DND-41 (cell line): ENCODE measurements at regions not wholly inside any gene's neighbourhood (a gene's known extent, or its start where the extent isn't known, plus 50 kb on each side); places are given as distances from the start of the nearest gene placed in this dataset.

Experiments
- ATAC-seq: fragments of 200-7000 bp; cut with Tn5 transposase; 3 replicates; pipeline ENCODE4 v1.9.1; 2021; ENCODE audit warnings: low read depth; ENCODE audit not compliant: insufficient read depth
- DNase-seq: peaks from one replicate; pipeline ENCODE4 v3.0.0-alpha.2; 2020
- H2AFZ ChIP-seq: 2 replicates; pipeline ENCODE4 v1.6.0; 2012; ENCODE audit warnings: low read depth, low read length
- H3K27ac ChIP-seq: 2 replicates; pipeline ENCODE4 v1.5.1; 2012; ENCODE audit warnings: low read length, inconsistent platforms
- H3K27me3 ChIP-seq: fragments of 200-600 bp; sonication (generic); 2 replicates; pipeline ENCODE4 v1.6.0; 2012; ENCODE audit warnings: low read length, mild to moderate bottlenecking, inconsistent platforms; ENCODE audit not compliant: insufficient read depth, poor library complexity
- H3K36me3 ChIP-seq: 2 replicates; pipeline ENCODE4 v1.5.1; 2012; ENCODE audit warnings: low read length, inconsistent platforms; ENCODE audit not compliant: insufficient read depth
- H3K4me1 ChIP-seq: 2 replicates; pipeline ENCODE4 v1.5.1; 2012; ENCODE audit warnings: mild to moderate bottlenecking, low read length; ENCODE audit not compliant: insufficient read depth
- H3K4me2 ChIP-seq: 2 replicates; pipeline ENCODE4 v1.6.0; 2012; ENCODE audit warnings: mild to moderate bottlenecking, moderate library complexity, low read length, inconsistent platforms; ENCODE audit not compliant: insufficient read depth
- H3K4me3 ChIP-seq, 2 experiments: fragments of 200-600 bp in 1 of 2; shearing (Covaris generic) in 1 of 2; 2 replicates each; pipeline ENCODE4 v1.5.1; 2012 to 2016; ENCODE audit warnings: inconsistent platforms in 2 of 2, low read length in 2 of 2, mild to moderate bottlenecking in 2 of 2, low read depth in 1 of 2, moderate library complexity in 1 of 2
- H3K79me2 ChIP-seq: 2 replicates; pipeline ENCODE4 v1.6.0; 2012; ENCODE audit warnings: low read length, inconsistent platforms; ENCODE audit not compliant: insufficient read depth
- H3K9ac ChIP-seq: 2 replicates; pipeline ENCODE4 v1.6.0; 2012; ENCODE audit warnings: low read depth, mild to moderate bottlenecking, inconsistent platforms, low read length, moderate library complexity
- H3K9me3 ChIP-seq: 2 replicates; pipeline ENCODE4 v1.5.1; 2012; ENCODE audit warnings: low read length, moderate library complexity, mild to moderate bottlenecking, inconsistent platforms; ENCODE audit not compliant: insufficient read depth, severe bottlenecking
- H4K20me1 ChIP-seq: 2 replicates; pipeline ENCODE4 v1.6.0; 2012; ENCODE audit warnings: low read length; ENCODE audit not compliant: insufficient read depth
- EZH2 ChIP-seq: IDR thresholded peaks from 3 replicates; pipeline ENCODE4 v1.6.1; 2012; ENCODE audit warnings: borderline replicate concordance, low read depth, mild to moderate bottlenecking, moderate library complexity, low read length, inconsistent platforms; ENCODE audit not compliant: severe bottlenecking
- TF ChIP-seq, protein P1 (sequence below): IDR thresholded peaks from 2 replicates; pipeline ENCODE4 v1.5.1; 2012; ENCODE audit warnings: borderline replicate concordance, low read length, moderate library complexity, mild to moderate bottlenecking; ENCODE audit not compliant: poor library complexity, severe bottlenecking; ENCODE audit errors: extremely low read depth

DNA sequence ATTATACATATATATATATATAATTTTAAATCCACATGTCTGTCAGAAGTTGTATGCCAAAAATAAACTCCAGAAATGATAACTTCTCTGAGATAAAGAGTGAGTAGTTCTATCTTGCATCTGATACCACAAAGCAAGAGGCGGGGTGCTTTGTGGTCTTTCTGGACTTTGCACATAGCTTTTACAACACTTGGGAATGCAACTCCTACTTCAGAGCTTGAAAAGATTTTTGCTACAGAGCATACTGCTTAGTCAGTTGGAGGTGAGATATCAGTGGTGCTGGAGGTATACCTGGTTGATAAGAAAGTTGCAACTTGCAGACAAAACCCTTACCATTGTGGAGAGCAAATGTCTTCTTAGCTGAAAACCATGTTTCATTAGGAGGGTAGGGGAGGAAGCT, 1384.5 kb upstream of the NUDT12 start:
- Histone ChIP-seq H2AFZ (no peak overlapping the region), H4K20me1 (no peaks in the 10 kb centered on the region), H3K79me2 (no peaks in the 10 kb centered on the region), H3K4me2 (no peak overlapping the region), H3K36me3 (no peaks in the 10 kb centered on the region), H3K27me3 (no peaks in the 10 kb centered on the region), H3K4me1 (no peaks in the 10 kb centered on the region), H3K4me3 (no peak overlapping the region), H3K9ac (no peak overlapping the region), H3K27ac (no peak overlapping the region), H3K9me3 (peaks cover 4% of the 10 kb centered on the region)
- ATAC-seq = no peak
- no peak for DNase-seq
- TF ChIP-seq EZH2 = no peak
- TF ChIP-seq, protein P1, sequence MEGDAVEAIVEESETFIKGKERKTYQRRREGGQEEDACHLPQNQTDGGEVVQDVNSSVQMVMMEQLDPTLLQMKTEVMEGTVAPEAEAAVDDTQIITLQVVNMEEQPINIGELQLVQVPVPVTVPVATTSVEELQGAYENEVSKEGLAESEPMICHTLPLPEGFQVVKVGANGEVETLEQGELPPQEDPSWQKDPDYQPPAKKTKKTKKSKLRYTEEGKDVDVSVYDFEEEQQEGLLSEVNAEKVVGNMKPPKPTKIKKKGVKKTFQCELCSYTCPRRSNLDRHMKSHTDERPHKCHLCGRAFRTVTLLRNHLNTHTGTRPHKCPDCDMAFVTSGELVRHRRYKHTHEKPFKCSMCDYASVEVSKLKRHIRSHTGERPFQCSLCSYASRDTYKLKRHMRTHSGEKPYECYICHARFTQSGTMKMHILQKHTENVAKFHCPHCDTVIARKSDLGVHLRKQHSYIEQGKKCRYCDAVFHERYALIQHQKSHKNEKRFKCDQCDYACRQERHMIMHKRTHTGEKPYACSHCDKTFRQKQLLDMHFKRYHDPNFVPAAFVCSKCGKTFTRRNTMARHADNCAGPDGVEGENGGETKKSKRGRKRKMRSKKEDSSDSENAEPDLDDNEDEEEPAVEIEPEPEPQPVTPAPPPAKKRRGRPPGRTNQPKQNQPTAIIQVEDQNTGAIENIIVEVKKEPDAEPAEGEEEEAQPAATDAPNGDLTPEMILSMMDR = no peak

DNA sequence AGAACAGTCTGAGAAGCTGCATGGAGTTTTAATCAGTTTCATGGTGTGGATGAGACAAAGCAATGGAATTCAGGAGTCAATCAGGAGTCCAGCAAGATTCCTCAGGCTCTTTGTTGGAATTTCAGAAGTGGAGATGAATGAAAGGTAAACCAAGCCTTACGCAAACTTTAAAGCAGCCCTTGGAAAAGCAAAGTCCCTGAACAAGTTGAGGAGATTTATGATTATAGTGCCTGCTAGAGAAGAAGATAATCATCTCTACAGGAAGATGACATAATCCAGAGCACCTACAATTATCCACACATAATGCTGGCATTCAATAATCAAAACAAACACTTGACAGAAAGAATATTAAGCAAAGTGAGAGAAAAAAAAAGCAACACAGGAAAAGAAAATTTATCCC, 1380.1 kb upstream of the NUDT12 start:
- no peak for ATAC-seq
- Histone ChIP-seq H3K27ac (no peak overlapping the region), H2AFZ (no peak overlapping the region), H3K79me2 (no peaks in the 10 kb centered on the region), H3K36me3 (no peaks in the 10 kb centered on the region), H4K20me1 (no peaks in the 10 kb centered on the region), H3K4me3 (no peak overlapping the region), H3K4me1 (no peaks in the 10 kb centered on the region), H3K9me3 (no peaks in the 10 kb centered on the region), H3K4me2 (no peak overlapping the region), H3K9ac (no peak overlapping the region), H3K27me3 (no peaks in the 10 kb centered on the region)
- no peak for DNase-seq
- no peak for TF ChIP-seq EZH2
- TF ChIP-seq, protein P1 = no peak

DNA sequence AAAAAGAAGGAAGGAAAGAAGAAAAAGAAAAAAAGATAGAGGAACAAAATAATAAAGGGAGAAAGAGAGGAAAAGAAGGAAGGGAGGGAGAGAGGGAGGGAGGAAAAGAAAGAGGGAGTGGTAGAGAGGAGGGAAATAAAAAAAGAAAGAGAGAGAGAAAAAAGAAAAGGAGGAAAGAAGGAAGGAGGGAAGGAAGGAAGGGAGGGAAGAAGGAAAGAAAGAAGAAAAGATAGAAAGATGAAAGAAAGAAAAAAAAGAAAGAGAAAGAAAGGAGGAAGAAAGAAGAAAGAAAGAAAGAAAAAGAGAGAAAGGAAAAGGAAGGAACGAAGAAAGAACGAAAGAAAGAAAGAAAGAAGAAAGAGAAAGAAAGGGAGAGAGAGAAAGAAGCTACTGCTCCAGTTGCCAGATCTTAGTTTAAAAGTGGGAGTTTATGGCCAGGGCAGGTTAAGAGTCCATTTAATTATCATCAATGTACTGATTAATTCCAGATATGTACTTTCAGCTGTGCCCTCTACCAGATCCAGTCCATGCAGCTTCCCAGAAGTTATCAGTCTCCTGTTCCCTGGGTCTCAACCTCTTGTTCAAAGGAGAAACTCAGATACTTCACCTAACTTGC, 1378.5 kb upstream of the NUDT12 start:
- TF ChIP-seq, protein P1 = no peak
- no peak for TF ChIP-seq EZH2
- Histone ChIP-seq H3K27me3 (no peaks in the 10 kb centered on the region), H3K4me3 (no peak overlapping the region), H3K27ac (no peak overlapping the region), H3K4me2 (no peak overlapping the region), H3K36me3 (no peaks in the 10 kb centered on the region), H3K9me3 (no peaks in the 10 kb centered on the region), H3K79me2 (no peaks in the 10 kb centered on the region), H2AFZ (no peak overlapping the region), H3K4me1 (no peaks in the 10 kb centered on the region), H3K9ac (no peak overlapping the region), H4K20me1 (no peaks in the 10 kb centered on the region)
- DNase-seq = no peak
- no peak for ATAC-seq
